Kidney epithelial cell (primary cell): ENCODE measurements at regions not wholly inside any gene's neighbourhood (a gene's known extent, or its start where the extent isn't known, plus 50 kb on each side); places are given as distances from the start of the nearest gene placed in this dataset.

Experiments used
- DNase-seq: peaks from one replicate; pipeline ENCODE4 v3.0.0-alpha.2; 2010; ENCODE audit warnings: low read depth
- H3K27me3 ChIP-seq: 2 replicates; pipeline ENCODE4 v1.6.0; 2011; ENCODE audit warnings: low read length; ENCODE audit not compliant: control insufficient read depth, insufficient read depth
- H3K36me3 ChIP-seq: 2 replicates; pipeline ENCODE4 v1.5.1; 2011; ENCODE audit warnings: low read length; ENCODE audit not compliant: control insufficient read depth, insufficient read depth
- H3K4me3 ChIP-seq: 2 replicates; pipeline ENCODE4 v1.5.1; 2011; ENCODE audit warnings: low read depth, mild to moderate bottlenecking, control low read depth, low read length
- TF ChIP-seq, protein P1 (sequence below): IDR thresholded peaks from 2 replicates; pipeline ENCODE4 v1.5.1; 2011; ENCODE audit warnings: mild to moderate bottlenecking, moderate library complexity, low read length, control low read depth, inconsistent platforms; ENCODE audit not compliant: insufficient read depth, poor library complexity, severe bottlenecking

DNA sequence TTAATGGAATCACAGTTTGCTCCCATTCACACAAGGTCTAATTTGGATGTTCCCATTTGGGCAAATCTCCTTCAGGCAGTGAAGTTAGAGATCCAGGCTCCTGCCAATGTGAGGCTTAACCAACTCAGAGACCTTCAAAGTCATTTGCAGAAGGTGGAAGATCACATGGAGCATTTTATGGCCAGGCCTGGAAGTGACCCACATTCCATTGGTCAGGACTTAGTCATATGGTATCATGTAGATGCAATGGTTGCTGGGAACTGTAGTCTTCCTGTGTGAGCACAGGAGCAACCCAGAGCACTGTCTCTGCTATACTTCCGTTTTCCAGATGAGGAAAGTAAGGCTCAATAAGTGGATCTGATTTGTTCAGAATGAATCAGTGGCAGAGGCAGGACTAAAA, 292.7 kb upstream of the SMARCA2 start:
- Histone ChIP-seq H3K36me3 (no peaks in the 10 kb centered on the region), H3K27me3 (no peaks in the 10 kb centered on the region), H3K4me3 (no peak overlapping the region)
- TF ChIP-seq, protein P1, sequence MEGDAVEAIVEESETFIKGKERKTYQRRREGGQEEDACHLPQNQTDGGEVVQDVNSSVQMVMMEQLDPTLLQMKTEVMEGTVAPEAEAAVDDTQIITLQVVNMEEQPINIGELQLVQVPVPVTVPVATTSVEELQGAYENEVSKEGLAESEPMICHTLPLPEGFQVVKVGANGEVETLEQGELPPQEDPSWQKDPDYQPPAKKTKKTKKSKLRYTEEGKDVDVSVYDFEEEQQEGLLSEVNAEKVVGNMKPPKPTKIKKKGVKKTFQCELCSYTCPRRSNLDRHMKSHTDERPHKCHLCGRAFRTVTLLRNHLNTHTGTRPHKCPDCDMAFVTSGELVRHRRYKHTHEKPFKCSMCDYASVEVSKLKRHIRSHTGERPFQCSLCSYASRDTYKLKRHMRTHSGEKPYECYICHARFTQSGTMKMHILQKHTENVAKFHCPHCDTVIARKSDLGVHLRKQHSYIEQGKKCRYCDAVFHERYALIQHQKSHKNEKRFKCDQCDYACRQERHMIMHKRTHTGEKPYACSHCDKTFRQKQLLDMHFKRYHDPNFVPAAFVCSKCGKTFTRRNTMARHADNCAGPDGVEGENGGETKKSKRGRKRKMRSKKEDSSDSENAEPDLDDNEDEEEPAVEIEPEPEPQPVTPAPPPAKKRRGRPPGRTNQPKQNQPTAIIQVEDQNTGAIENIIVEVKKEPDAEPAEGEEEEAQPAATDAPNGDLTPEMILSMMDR: no peak
- no peak for DNase-seq

DNA sequence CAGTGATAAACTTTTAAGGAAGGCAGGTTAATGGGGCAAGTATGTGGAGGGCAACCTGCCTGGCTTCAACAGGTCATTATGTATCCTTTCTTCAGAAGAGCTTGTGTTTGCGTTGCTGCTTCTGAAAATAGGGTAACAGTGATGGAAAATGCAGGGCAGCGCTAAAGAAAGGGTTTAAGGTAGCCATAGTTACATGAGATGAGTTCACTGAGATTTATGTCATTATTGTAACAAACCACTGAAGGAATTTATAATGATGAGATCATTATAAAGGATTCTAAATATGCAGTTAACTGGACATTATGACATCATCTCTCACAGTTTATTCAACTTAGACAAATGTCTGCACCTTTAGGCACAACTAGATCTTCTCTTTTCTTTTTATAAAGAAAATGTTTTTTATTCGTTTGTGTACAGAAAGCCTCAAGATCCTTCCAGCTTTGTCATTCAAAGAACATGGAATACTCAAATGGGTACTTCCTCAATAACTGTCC, 291.6 kb upstream of the SMARCA2 start:
- TF ChIP-seq, protein P1: no peak
- no peak for DNase-seq

DNA sequence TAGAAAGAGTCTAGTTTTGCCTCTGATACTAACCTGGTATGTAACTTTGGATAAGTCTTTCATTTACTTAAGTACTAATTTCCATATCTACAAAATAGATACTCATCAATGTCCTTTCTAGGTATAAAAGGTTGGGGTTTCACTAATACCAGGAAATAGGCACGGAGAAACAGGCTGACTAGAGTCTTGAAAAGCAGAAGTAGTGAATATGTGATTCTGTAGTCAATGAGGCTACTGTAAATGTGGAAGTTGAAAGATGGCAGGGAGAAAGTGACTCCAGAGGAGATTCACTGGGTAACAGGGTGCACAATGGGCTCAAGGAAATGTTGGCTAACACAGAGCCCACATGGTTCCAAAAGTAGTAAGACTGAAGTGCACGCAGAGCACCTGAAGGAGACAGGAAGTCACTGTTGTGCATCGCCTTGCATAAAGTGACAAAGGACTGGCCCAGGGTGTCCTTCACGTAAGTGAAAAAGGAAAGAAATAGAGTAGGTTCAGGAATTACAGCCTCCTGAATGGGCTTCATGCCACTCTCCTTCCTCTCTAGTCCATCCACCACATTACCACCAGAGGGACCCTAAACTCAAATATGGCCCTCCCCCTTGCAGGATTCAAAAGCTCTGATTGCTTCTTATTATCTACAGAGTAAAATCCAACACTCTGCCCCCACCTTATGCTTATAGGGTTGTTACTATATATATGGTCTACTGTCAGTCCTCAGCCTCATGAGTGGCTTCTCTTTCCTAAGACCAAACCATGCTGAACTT, 288.0 kb upstream of the SMARCA2 start:
- no peak overlapping the region for H3K4me3 ChIP-seq
- TF ChIP-seq, protein P1: peak; percentile 21
- H3K36me3 ChIP-seq: no peaks in the 10 kb centered on the region
- no peak for DNase-seq
- no peaks in the 10 kb centered on the region for H3K27me3 ChIP-seq

More for the DNA sequence above, 291.6 kb upstream of the SMARCA2 start:
- Histone ChIP-seq H3K36me3 (no peaks in the 10 kb centered on the region), H3K27me3 (no peaks in the 10 kb centered on the region), H3K4me3 (no peak overlapping the region)

DNA sequence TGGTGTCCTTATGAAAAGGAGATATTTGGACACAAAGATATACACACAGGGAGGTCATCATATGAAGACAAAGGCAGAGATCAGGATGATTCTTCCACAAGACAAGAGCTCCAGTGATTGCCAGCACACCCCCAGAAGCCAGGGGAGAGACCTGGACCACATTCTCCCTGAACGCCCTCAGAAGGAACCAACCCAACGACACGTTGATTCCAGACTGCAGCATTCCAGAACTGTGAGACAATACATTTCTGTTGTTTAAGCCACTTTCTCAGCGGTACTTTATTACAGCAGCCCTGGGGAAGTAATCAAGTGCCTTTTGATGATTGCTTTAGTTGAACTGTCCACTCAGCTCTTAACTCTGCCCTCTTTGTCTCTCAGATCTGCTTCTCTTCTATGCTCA, 285.5 kb upstream of the SMARCA2 start:
- TF ChIP-seq, protein P1: no peak
- H3K36me3 ChIP-seq: no peaks in the 10 kb centered on the region
- no peak for DNase-seq

DNA sequence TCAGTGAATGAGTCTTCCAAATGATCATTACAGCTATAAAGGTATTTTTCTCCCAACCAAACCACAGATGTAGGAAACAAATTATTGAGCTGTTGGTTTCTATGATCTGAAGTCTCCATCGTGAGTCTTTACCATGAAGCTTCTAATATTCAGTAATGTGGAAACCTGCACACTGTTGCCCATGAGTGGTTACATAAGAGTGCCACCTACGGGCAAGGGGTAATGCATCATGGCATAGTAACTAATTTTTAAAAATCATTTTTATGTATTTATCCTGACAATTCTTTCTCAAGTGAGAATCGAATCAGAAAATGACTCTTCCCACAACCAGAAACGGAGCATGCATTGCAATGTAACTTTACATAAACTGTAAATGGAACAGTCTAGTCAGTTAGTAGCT, 282.5 kb upstream of the SMARCA2 start:
- Histone ChIP-seq H3K4me3 (no peak overlapping the region), H3K27me3 (no peaks in the 10 kb centered on the region), H3K36me3 (no peaks in the 10 kb centered on the region)
- TF ChIP-seq, protein P1: peak; percentile 34
- DNase-seq: no peak

More for the DNA sequence above, 285.5 kb upstream of the SMARCA2 start:
- Histone ChIP-seq H3K27me3 (no peaks in the 10 kb centered on the region), H3K4me3 (no peak overlapping the region)
